A673 (cell line): ENCODE measurements at regions not wholly inside any gene's neighbourhood (a gene's known extent, or its start where the extent isn't known, plus 50 kb on each side); places are given as distances from the start of the nearest gene placed in this dataset.

Experiments used
- BruUV-seq: library from RNA; stranded (reverse); fragments of 400-500 nt; replicated peaks from 2 replicates; lab custom pipeline; 2021; lab: Mats Ljungman, UMichigan
- CTCF ChIA-PET: fragments of 300-600 bp; sonication (Branson Sonifier 250); formaldehyde crosslinking; loops from one replicate; lab custom pipeline; 2022; ENCODE audit warnings: antibody characterized with exemption; lab: Charles Lee
- POLR2A ChIA-PET: fragments of 300-600 bp; sonication (Branson Sonifier 250); formaldehyde crosslinking; loops from one replicate; lab custom pipeline; 2022; ENCODE audit warnings: antibody characterized with exemption; ENCODE audit not compliant: low non-redundant PET; lab: Charles Lee
- DNase-seq: peaks from one replicate; pipeline ENCODE4 v3.0.0-alpha.2; 2015; ENCODE audit warnings: low spot score
- H3K27ac ChIP-seq: fragments of 200-600 bp; sonication (generic); 2 replicates; pipeline ENCODE4 v1.5.1; 2016; ENCODE audit warnings: mixed run types, low read depth, mild to moderate bottlenecking, mixed read lengths, antibody characterized with exemption, low read length; ENCODE audit not compliant: poor library complexity, severe bottlenecking
- H3K27me3 ChIP-seq: fragments of 200-600 bp; sonication (generic); replicated peaks from 2 replicates; pipeline ENCODE4 v1.6.1; 2017; ENCODE audit warnings: mixed run types, low read depth, mild to moderate bottlenecking, mixed read lengths, antibody characterized with exemption, low read length; ENCODE audit not compliant: insufficient read depth, poor library complexity
- H3K36me3 ChIP-seq: fragments of 200-600 bp; sonication (generic); 2 replicates; pipeline ENCODE4 v1.6.1; 2016; ENCODE audit warnings: mixed run types, mild to moderate bottlenecking, mixed read lengths, antibody characterized with exemption, low read length; ENCODE audit not compliant: insufficient read depth, poor library complexity, severe bottlenecking
- H3K4me1 ChIP-seq: fragments of 200-600 bp; sonication (generic); 2 replicates; pipeline ENCODE4 v1.6.1; 2017; ENCODE audit warnings: mixed run types, mild to moderate bottlenecking, mixed read lengths, antibody characterized with exemption, low read length; ENCODE audit not compliant: insufficient read depth, poor library complexity, severe bottlenecking
- H3K4me3 ChIP-seq: fragments of 200-600 bp; sonication (generic); 2 replicates; pipeline ENCODE4 v1.5.1; 2016; ENCODE audit warnings: low read depth, mixed run types, mild to moderate bottlenecking, mixed read lengths, low read length; ENCODE audit not compliant: poor library complexity, severe bottlenecking
- H3K9me3 ChIP-seq: fragments of 200-600 bp; sonication (generic); 2 replicates; pipeline ENCODE4 v1.6.1; 2016; ENCODE audit warnings: mixed run types, low read depth, mild to moderate bottlenecking, mixed read lengths, antibody characterized with exemption, low read length; ENCODE audit not compliant: poor library complexity, severe bottlenecking
- CTCF ChIP-seq: fragments of 300-800, 200-600 bp; sonication (generic); conservative IDR thresholded peaks from 2 replicates; pipeline ENCODE4 v1.5.1; 2017; ENCODE audit warnings: low read depth, mild to moderate bottlenecking, antibody characterized with exemption, low read length, moderate library complexity, mixed read lengths
- EZH2 ChIP-seq: fragments of 200-600 bp; sonication (generic); IDR thresholded peaks from 2 replicates; pipeline ENCODE4 v1.6.1; 2017; ENCODE audit warnings: borderline replicate concordance, low read depth, mild to moderate bottlenecking, mixed read lengths, antibody characterized with exemption, low read length; ENCODE audit not compliant: poor library complexity, severe bottlenecking
- intact Hi-C: fragments of 100-400 bp; cut with micrococcal nuclease; formaldehyde crosslinking; loops from one replicate; pipeline ENCODE4 v1.10.0; 2022; ENCODE audit not compliant: unreplicated experiment

GRCh38 chr2:222360146-222360545 lies 61.3 kb upstream of the PAX3 start:
- Histone ChIP-seq H3K4me1 (peaks cover 22% of the 10 kb centered on the region), H3K27ac (no peak overlapping the region), H3K27me3 (no peaks in the 10 kb centered on the region), H3K36me3 (no peaks in the 10 kb centered on the region), H3K4me3 (no peak overlapping the region), H3K9me3 (peaks cover 5% of the 10 kb centered on the region)
- no peak for DNase-seq
- TF ChIP-seq EZH2, result no peak
- no peak for TF ChIP-seq CTCF
- BruUV-seq, result no TSS peak
- intact Hi-C loops, result no loop called here
- ChIA-PET CTCF (no interaction called here), POLR2A (no interaction called here)

GRCh38 chr2:222360997-222361396 lies 62.2 kb upstream of the PAX3 start:
- no peak for DNase-seq
- Histone ChIP-seq H3K4me1 (peaks cover 22% of the 10 kb centered on the region), H3K4me3 (no peak overlapping the region), H3K27me3 (no peaks in the 10 kb centered on the region), H3K27ac (no peak overlapping the region), H3K36me3 (no peaks in the 10 kb centered on the region), H3K9me3 (peaks cover 5% of the 10 kb centered on the region)
- BruUV-seq, result no TSS peak
- ChIA-PET POLR2A (no interaction called here), CTCF (no interaction called here)
- TF ChIP-seq CTCF (no peak), EZH2 (no peak)
- intact Hi-C loops, result no loop called here

- H3K27ac ChIP-seq, result no peak overlapping the region
- no peak overlapping the region for H3K4me3 ChIP-seq
- POLR2A ChIA-PET, result no interaction called here
- no peaks in the 10 kb centered on the region for H3K27me3 ChIP-seq
- H3K9me3 ChIP-seq, result peaks cover 5% of the 10 kb centered on the region
- intact Hi-C loops, result no loop called here
- no TSS peak for BruUV-seq
- no peaks in the 10 kb centered on the region for H3K36me3 ChIP-seq
- DNase-seq, result no peak
- CTCF ChIA-PET, result interaction anchor here (0.6 kb wide), 1 partner anchor 226 kb away, joined by 7 read pairs; no protein-coding TSS in a partner anchor
- peaks cover 22% of the 10 kb centered on the region for H3K4me1 ChIP-seq
- TF ChIP-seq CTCF (no peak), EZH2 (no peak)
These were observed 62.6 kb upstream of the SGPP2 start for GRCh38 chr2:222361787-222362186.
